HPDE6-E6E7 (cell line): ENCODE measurements at regions not wholly inside any gene's neighbourhood (a gene's known extent, or its start where the extent isn't known, plus 50 kb on each side); places are given as distances from the start of the nearest gene placed in this dataset.
"Not testable (repeated sequence)": the region's sequence is repeated elsewhere in the genome, so short reads cannot be mapped to it uniquely, and the experiment has no call there.

ENCODE experiments used
- DNase-seq: peaks from one replicate; pipeline ENCODE4 v3.0.0; 2011; ENCODE audit warnings: missing footprints; ENCODE audit errors: extremely low spot score

DNA sequence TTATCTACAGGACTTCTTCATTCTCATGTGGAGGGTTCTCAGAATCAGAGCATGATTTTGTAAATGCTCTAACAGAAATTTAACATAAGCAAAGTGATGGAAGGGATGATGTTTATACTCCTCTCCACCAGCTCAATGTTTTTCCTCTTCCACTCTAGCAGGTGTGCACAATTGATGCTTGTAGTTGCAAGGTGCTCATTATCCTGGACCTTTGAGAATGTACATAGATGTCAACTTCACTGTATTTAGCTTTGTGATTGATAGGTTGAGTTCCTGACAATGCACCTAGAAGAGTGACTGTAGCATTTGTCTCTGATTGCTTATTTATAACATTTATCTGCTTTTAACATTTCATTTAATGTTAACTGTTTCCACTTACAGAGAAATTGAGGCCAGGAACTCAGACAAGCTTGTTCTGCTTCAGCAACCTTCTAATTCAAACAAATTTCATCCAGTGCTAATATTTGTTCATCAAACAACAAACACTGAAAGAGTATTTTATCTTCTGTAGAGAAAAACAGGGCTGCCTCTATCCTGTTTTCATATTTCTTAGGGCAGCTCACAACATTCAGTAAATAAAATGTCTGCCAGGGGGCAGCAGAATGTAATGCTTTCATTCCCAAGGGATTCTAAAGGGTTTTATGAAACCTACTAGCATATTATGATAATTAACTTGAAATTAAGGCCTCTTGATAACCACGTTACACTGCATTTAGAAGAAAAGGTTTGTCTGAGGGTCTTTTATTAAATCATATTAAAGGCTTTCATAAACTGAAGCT, 127.9 kb upstream of the NOL4 start:
- no peak for DNase-seq

DNA sequence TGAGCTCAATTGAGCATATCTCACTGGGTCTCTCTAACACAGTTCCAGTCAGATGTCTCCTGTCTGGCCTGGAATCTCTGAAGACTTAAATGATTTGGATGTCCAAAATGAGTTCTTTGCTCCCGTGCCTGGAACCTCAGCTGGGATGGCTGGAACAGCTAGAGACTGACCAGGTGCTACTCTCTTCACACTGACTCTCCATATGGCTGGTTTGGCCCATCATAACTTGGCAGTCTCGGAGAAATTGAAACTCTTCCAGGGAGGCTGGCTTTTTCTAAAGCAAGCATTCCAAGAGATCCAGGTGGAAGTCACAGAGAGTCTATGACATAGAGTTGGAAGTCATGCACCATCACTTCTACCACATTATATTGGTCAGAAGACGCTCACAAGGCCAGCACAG, 129.6 kb upstream of the NOL4 start:
- no peak for DNase-seq

DNA sequence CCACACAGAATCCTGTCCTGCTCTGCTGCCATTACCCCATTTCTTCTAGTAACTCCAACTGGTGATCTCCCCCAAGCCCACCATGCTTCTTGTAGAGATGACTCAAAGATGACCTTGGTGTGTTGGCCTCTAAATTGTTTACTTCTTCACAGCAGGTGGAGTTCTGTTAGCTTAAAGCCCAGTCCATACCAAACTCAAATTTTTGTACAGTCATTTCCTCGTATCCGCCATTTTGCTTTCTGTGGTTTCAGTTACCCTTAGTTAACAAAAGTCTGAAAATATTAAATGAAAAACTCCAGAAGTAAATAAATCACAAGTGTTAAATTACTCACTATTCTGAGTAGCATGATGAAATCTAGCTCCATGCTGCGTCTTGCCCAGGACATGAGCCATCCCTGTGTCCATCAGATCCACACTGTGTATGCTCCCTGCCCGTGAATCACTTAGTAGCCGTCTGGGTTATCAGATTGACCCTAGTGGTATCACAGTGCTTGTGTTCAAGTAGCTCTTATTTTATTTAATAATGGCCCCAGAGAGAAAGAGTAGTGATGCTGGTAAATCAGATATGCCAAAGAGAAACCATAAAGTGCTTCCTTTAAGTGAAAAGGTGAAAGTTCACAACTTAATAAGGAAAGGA, 133.3 kb upstream of the NOL4 start:
- no peak for DNase-seq

DNA sequence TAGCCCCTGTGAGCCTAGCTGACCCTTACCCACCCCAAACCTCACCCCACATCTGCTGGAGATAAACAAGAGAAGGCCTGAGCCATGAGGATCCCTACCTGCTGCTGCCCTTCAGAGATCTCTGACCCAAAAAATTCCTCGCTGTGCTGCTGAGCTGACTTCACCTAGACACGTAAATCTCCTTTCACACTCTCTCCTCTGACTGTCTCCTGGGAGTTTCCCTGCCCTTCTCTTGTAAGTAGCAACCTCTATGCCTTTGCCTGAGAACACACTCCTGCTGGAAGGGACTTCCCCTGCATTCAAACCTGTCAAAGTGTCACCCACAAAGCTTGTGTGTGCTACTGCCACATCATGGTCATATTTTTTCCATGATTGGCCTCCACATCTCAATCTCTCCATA, 134.2 kb upstream of the NOL4 start:
- no peak for DNase-seq

DNA sequence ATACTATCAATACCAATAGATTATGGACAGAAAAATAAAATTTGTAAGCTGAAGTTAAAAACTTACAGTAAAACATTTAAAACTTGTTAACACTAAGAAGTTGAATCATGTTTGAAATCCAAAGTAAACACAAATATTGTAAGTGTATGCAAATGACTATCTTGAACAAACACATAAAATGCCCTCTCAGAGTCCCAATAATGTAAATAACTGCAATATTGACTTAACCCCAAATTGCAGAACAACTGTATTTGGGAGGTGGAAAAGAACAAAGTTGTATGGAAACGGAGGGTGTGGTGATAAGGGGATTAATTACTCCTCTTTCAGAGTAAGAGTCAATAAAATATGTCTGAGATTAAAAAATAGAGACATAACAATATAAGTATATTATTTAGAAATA, 140.0 kb upstream of the NOL4 start:
- DNase-seq: no peak

DNA sequence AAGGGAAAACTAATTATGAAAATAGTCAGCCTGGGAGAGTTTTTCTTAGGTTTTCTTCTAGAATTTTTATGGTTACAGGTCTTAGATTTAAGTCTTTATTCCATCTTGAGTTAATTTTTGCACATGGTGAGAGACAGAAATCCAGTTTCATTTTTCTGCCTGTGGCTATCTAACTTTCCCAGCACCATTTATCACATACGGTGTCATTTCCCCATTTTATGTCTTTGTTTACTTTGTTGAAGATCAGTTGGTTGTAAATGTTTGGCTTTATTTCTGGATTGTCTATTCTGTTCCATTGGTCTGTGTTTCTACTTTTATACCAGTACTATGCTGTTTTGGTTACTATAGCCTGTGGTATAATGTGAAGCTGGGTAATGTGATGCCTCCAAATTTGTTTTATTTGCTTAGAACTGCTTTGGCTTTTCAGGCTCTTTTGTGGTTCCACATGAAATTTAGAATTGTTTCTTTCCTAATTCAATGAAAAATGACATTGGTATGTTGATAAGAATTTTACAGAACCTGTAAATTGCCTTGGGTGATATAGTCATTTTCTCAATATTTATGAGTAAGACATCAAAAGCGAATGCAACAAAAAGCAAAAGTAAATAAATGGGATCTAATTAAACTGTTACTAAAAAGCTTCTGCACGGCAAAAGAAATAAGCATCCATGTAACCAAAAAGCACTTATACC, 146.1 kb upstream of the NOL4 start:
- DNase-seq: no peak

DNA sequence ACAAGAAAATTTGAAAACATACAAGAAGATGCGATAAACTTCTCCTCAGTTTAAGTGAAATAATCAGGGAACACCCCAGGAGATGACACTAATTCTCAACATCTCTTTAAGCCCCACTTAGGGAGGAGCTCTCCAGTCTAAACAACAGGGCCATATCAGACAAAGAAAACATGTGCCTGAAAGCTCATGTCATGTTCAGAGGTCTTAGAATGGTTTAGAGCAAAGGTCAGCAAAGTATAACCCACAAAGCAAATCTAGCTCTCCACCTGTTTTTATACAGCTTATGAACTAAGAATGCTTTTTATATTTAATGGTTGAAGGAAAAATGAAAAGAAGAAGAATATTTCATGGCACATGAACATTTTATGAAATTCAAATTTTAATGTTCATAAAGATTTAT, 155.6 kb upstream of the NOL4 start:
- DNase-seq: no peak

DNA sequence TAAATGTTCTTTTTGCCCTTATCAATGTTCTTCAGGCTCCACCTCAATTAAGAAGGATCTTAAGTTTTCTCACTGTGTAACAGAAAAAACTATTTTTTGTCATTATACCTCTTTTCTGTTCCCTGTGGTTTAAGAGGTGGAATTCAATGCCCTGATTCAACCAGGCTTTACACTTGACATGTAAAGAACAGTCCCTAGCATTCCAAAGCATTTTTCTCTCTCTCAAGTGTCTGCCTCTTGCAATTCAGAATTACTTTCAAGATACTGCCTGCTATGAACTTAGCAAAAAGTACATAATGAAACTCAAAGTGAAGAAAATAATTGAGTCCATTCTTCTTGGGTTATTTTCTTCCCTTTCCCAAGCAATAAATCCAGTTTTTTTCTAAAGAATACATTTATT, 160.6 kb upstream of the NOL4 start:
- DNase-seq: no peak

DNA sequence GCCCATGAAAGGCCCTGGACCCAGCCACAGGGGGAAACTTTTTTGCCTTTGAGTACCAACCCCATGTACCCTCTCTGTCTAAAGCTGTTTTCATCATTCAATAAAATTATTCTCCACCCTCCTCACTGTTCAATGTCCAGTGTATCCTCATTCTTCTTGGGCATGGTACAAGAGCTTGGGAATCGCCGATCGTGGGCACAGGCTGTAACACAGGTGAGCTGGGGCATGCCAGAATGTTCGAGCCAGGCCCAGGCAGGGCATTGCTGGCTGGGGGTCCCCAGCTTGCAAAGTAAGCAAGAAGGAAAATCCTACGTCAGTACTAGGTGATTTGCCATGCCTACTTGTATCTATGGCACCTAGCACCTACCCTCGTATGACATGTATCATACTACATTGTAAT, 162.1 kb upstream of the NOL4 start:
- no peak for DNase-seq

DNA sequence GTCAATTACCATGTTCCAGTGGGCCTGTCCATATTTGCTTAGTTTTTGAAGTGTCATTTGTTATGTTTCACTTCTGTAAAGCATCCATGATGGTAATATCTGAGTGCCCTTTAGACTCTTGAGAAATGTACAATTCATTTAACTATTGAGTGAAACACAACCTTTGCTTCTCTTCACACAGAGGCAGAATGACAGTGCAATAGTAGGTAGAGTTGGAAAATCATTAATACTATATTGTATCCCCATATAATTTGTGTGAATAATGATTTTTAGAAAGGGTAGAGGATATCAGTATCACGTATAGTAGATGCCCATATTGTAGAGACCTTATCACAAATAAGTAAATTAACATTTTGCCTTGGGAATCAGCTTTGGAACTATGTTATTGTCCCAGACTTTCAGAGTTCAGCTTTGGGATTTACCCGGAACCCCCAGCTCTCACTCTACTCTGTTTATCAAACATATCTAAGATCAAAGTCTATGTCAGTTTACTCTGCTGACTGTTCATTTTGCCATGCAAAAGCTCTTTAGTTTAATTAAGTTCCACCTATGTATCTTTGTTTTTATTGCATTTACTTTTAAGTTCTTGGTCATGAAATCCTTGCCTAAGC, 172.7 kb upstream of the NOL4 start:
- DNase-seq: no peak

DNA sequence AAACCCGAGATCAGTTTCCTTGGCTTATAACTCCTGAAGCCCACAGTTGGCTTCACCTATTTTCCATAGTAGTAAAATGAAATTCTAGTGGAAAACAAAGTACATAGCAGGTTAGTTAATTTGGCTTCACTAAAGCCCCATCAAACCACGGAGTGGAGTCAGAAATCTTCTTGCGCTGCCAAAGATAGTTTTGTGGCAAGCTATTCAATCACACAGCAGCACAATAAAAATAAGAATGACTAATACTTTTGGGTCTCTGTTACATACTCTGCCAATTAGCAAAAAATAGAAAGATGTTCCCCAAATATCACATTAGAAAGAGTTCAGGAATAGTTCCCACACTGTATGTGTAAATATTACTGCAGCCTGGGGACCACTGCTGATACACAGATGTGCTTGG, 175.2 kb upstream of the NOL4 start:
- no peak for DNase-seq

DNA sequence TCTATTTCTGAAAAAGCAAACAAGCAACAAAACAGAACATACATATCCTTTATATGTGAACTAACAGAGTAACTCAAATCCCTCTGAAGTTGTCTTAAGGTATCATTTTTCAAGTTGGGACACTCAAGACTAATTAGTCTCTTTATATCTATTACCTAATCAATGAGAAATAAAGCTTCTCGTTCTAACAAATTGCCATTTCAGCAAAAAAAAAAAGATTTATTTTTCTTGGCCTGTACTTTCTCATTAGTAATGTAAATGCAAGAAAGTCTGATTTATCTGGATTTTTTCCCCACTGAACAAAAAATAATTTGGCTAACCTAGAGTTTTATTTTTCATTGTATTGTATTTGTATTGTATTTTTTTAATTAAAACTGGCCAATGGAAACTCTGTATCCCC, 176.1 kb upstream of the NOL4 start:
- DNase-seq: no peak

DNA sequence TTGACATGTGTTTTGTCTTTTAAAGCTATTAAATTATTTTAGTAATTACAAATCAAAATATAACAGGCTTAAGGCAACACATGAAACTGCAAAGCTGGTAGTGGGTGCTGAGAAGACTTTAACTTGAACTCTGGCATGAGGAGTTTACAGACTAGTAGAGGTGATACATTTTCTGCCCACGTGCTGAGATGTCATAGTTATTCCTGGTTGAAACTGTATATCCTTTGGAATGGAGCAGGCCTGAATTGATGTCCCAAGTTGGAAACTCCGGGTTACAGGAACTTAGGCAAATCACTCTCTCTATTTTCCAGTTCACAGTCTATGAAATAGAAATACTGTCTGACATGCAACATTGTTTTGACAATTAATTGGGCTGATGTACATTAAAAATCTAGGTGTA, 177.1 kb upstream of the NOL4 start:
- no peak for DNase-seq

DNA sequence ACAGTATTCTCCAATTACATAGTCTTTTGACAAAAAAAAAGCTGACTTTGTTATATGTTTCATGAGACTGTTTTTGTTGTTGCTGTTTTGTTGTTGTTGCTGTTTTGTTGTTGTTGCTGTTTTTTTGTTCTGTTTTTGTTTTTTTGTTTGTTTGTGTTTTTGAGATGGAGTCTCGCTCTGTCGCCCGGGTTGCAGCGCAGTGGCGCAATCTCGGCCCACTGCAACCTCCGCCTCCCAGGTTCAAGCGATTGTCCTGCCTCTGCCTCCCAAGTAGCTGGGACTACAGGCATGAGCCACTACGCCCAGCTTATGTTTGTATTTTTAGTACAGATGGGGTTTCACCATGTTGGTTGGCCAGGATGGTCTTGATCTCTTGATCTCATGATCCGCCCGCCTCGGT, 182.8 kb upstream of the NOL4 start:
- not testable (repeated sequence) for DNase-seq

DNA sequence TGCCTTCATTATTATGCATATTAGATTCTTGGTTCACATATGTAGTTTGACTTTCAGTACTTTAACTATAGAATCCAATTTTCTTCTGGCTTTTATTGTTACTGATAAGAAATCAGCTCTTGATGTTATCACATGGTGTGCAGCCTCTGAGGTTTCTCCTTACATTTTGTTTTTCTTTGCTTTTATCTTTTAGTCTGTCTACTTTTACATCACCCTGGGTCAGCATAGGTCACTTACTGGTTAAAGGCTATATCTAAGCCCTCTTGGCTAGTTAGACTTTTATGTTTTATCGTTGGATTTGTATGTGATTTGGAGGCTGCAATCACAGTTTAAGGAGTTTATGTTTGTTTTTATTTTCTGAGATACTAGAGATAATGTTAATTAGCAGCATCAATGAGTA, 187.2 kb upstream of the NOL4 start:
- no peak for DNase-seq

DNA sequence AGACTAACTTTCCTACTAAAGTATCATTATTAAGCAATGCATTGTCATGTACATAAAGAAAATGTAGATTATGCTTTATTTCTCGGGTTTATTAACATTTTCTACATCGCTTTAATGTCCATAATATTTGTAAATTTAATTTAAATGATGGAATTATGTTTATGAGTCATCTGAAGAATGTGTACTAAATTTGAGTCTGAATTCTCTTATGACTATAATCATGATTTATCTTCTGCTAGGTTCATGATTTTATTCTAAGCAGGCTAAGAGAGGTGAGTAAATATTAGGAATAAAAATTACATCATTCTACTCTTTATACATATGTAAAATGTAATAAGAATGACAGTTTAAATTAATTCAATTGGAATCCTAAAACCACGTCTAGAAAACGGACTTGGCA, 206.3 kb upstream of the NOL4 start:
- no peak for DNase-seq

DNA sequence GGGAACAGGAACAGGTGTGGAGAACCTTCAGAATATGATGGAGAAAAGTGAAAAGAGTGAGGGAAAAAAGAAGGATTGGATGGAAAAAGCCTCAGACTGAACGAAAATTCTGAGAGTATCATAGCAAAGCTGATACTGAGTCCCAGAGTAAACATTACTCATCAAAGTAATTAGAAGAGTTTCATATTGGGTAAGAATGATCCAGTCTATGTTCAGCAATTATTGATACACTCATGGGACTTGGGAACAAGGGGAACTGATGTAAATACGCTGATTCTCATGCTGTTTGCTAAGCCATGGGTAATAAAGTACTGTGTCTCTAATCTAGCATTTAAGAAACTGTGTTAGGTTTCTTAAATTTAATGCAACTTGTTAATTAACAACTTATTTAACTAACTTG, 219.9 kb upstream of the NOL4 start:
- no peak for DNase-seq

DNA sequence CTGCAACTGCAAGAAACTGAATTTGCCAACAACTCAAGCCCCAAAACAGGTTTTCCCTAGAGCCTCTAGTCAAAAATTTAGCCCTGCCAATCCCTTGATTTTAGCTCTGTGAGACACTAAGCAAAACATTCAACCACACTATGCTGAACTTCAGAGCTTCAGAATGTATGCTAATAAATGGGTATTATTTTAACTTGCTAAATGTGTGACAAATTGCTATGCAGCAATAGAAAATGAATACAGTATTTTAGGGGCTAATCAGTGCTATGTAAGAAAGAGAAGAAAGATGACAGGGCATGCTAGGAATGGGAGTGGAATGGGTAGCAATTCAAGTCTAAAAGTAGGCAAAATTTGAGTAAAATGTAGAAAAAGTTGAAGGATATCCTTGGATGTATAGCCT, 223.9 kb upstream of the NOL4 start:
- no peak for DNase-seq

DNA sequence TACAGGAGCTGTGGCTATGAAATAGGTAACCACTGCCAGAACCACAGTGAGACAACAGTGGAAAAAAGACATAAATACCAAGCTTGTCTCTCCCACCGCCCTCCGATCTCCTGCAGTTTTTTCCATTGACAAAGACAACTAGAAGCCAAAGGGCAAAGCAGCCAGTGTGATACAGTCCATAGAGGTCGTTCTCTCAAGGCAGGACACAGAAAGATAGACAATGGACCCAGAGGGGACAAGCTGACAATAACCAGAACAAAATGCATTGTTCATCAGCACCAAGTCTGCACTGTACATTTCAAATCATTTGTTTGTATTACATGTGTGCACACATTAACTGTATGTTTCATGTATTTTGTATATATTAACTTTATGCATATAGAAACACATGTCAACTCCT, 233.0 kb upstream of the NOL4 start:
- no peak for DNase-seq

DNA sequence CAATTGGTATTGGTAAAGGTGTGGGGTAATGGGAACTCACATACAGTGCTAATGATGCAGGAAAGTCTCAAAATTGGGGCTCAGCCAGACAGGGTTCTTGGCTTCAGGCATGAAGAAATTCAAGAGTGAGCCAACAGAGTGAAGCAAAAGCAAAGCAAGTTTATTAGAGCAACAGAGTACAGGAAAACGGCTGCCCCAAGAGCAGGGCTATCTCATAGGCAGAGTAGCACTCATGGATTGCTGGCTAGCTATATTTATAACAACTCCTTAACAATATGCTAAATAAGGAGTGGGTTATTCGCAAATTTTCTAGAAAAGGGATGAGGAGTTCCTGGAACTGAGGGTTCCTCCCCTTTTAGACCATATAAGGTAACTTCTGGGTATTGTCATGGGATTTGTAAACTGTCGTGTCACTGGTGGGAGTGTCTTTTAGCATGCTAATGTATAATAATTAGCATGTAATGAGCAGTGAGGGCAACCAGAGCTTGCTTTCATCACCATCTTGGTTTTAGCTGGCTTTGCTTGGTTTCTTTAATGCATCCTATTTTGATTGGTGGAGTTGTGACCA, 233.8 kb upstream of the NOL4 start:
- DNase-seq: no peak

DNA sequence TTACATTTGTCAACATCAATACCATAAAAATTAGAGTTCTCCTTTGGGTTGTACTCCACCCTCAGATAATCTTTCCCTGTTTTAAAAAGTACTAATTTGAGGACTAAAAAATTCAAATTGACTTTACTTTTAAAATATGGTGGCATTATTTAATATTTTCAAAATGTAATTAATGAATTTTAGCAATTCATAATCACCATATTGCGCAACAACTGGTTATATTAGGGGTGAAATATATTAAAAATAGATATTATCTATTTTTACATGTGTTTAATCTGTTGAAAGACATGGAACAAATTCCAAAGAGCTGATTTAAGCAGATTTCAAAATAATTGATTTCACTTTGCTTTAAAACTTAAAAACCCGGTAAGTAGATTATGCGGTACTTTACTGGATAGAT, 236.6 kb upstream of the NOL4 start:
- no peak for DNase-seq

DNA sequence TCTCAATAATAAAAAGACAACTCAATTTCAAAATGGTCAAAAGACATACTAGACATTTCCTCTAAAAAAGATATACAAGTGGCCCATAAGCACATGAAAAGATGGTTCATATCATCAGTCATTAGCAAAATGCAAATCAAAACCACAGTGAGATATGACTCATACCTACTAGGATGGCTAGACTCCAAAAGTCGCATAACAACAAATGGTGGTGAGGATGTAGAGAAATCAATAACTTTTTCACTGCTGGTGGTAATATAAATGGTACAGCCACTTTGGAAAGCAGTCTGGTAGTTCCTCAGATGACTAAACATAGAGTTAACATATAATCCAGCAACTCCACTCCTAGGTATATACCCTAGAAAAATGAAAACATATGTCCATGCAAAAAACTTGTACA, 242.3 kb upstream of the NOL4 start:
- no peak for DNase-seq
